Lung (tissue), 11 donors: ENCODE measurements at regions not wholly inside any gene's neighbourhood (a gene's known extent, or its start where the extent isn't known, plus 50 kb on each side); places are given as distances from the start of the nearest gene placed in this dataset.

Experiments used
- ATAC-seq: fragments of 200-7000 bp; cut with Tn5 transposase; one replicate; pipeline ENCODE4 v1.9.1; 2020; ENCODE audit warnings: moderate number of reproducible peaks; ENCODE audit not compliant: insufficient read depth, low FRiP score
- DNase-seq, 3 donors: peaks; one replicate each; pipeline ENCODE4 v3.0.0-alpha.2; 2013 to 2017
- H3K27ac ChIP-seq, 2 donors: one replicate each; pipeline ENCODE4 v1.5.1; 2013; ENCODE audit warnings: mild to moderate bottlenecking in 2 of 2, moderate library complexity in 2 of 2, control low read depth in 1 of 2, inconsistent platforms in 1 of 2, low read depth in 1 of 2, low read length in 1 of 2
- H3K27me3 ChIP-seq, 3 donors: one replicate each; pipeline ENCODE4 v1.5.1; 2013; ENCODE audit warnings: low read length in 2 of 3; ENCODE audit not compliant: control insufficient read depth in 3 of 3, insufficient read depth in 3 of 3
- H3K36me3 ChIP-seq, 4 donors: one replicate each; pipeline ENCODE4 v1.5.1; 2013; ENCODE audit warnings: low read length in 4 of 4, mild to moderate bottlenecking in 1 of 4, moderate library complexity in 1 of 4; ENCODE audit not compliant: control insufficient read depth in 4 of 4, insufficient read depth in 4 of 4
- H3K4me1 ChIP-seq, 5 donors: one replicate each; pipeline ENCODE4 v1.5.1; 2013; ENCODE audit warnings: low read length in 5 of 5, mild to moderate bottlenecking in 2 of 5, moderate library complexity in 1 of 5; ENCODE audit not compliant: control insufficient read depth in 5 of 5, insufficient read depth in 5 of 5
- H3K4me3 ChIP-seq: one replicate; pipeline ENCODE4 v1.5.1; 2013; ENCODE audit warnings: mild to moderate bottlenecking, control low read depth, moderate library complexity
- H3K9ac ChIP-seq, 2 donors: one replicate each; pipeline ENCODE4 v1.5.1; 2013; ENCODE audit warnings: low read length in 2 of 2, control low read depth in 1 of 2; ENCODE audit not compliant: insufficient read depth in 1 of 2
- H3K9me3 ChIP-seq, 4 donors: one replicate each; pipeline ENCODE4 v1.5.1; 2013; ENCODE audit warnings: low read length in 3 of 4, mild to moderate bottlenecking in 1 of 4, moderate library complexity in 1 of 4; ENCODE audit not compliant: control insufficient read depth in 4 of 4, insufficient read depth in 3 of 4
- CTCF ChIP-seq: IDR thresholded peaks from 2 replicates; pipeline ENCODE4 v1.5.1; 2012; ENCODE audit warnings: mild to moderate bottlenecking; ENCODE audit errors: control extremely low read depth, extremely low read depth
- WGBS, 2 donors: extraction: QIAGEN DNeasy Blood & Tissue Kit; methylation state at CpG; one replicate each; pipeline ENCODE4 v1.1.7; 2013; 5-methylcytosine and 5-hydroxymethylcytosine counted together
- donor health status: control.
- donor health status: control.
- donor health status: Bipolar disorder and iron deficiency.
- donor health status: healthy.
- donor health status: DM: yes; HTN: yes; CAD: no.

- Histone ChIP-seq H3K4me3 (no peak overlapping the region), H3K9ac (no peak overlapping the region), H3K27me3 (peaks cover 2 to 14% (median 14%) of the 10 kb centered on the region in 3 donors), H3K9me3 (no peaks in the 10 kb centered on the region), H3K36me3 (no peaks in the 10 kb centered on the region), H3K27ac (no peak overlapping the region), H3K4me1 (no peaks in the 10 kb centered on the region)
- TF ChIP-seq CTCF: no peak
- ATAC-seq (no peak), DNase-seq (no peak)
- WGBS, 2 donors: 20 to 24% methylated on average over 3 of the region's 3 CpGs
These were observed 111.6 kb downstream of the WT1 start for GRCh38 chr11:32323814-32324130.

- Histone ChIP-seq H3K9me3 (no peaks in the 10 kb centered on the region), H3K27ac (no peak overlapping the region), H3K4me1 (no peaks in the 10 kb centered on the region), H3K27me3 (peaks cover 0 to 14% (median 11%) of the 10 kb centered on the region in 3 donors), H3K36me3 (no peaks in the 10 kb centered on the region), H3K9ac (no peak overlapping the region), H3K4me3 (no peak overlapping the region)
- 70 to 74% methylated on average over 3 of the region's 3 CpGs for WGBS, 2 donors
- ATAC-seq: no peak
- no peak for DNase-seq
- TF ChIP-seq CTCF: no peak
These were observed 110.2 kb downstream of the WT1 start for GRCh38 chr11:32325187-32325586.

GRCh38 chr11:32325725-32326124 is 109.6 kb downstream of the WT1 start:
- H3K27me3 ChIP-seq: peaks cover 0 to 11% (median 11%) of the 10 kb centered on the region in 3 donors
- no peak for TF ChIP-seq CTCF
- H3K4me1 ChIP-seq: no peaks in the 10 kb centered on the region
- no peaks in the 10 kb centered on the region for H3K9me3 ChIP-seq
- no peak overlapping the region for H3K4me3 ChIP-seq
- DNase-seq (no peak), ATAC-seq (no peak)
- H3K27ac ChIP-seq: no peak overlapping the region
- 95 to 99% methylated on average over 2 of the region's 2 CpGs for WGBS, 2 donors
- no peaks in the 10 kb centered on the region for H3K36me3 ChIP-seq
- no peak overlapping the region for H3K9ac ChIP-seq

- Histone ChIP-seq H3K9ac (no peak overlapping the region), H3K36me3 (no peaks in the 10 kb centered on the region), H3K4me3 (no peak overlapping the region), H3K27ac (no peak overlapping the region), H3K9me3 (no peaks in the 10 kb centered on the region), H3K4me1 (no peaks in the 10 kb centered on the region), H3K27me3 (peaks cover 0 to 8% (median 8%) of the 10 kb centered on the region in 3 donors)
- DNase-seq (no peak), ATAC-seq (no peak)
- 81 to 82% methylated on average over 3 of the region's 3 CpGs for WGBS, 2 donors
- no peak for TF ChIP-seq CTCF
These were observed 108.8 kb downstream of the WT1 start for GRCh38 chr11:32326522-32326921.
